ENCODE measurements at regions not wholly inside any gene's neighbourhood (a gene's known extent, or its start where the extent isn't known, plus 50 kb on each side); places are given as distances from the start of the nearest gene placed in this dataset.

GRCh38 chr18:30113454-30113853, 929.1 kb downstream of the DSC3 start:
- Histone ChIP-seq H3K4ac (ENCODE audit: low read depth, low read length) (no peak overlapping the region), H3K14ac (ENCODE audit: insufficient read depth, low read length) (no peak overlapping the region), H3K4me2 (ENCODE audit: insufficient read depth, insufficient read length, low read length) (no peak overlapping the region), H3K79me1 (ENCODE audit: insufficient read depth, low read depth, low read length, poor library complexity, severe bottlenecking) (no peaks in the 10 kb centered on the region), H3K9ac (ENCODE audit: extremely low read depth, insufficient read length, low read length) (no peak overlapping the region), H4K5ac (ENCODE audit: insufficient read length, low read depth, low read length) (no peak overlapping the region), H4K91ac (ENCODE audit: insufficient read length, low read depth, low read length) (no peak overlapping the region), H4K8ac (replicated peaks; ENCODE audit: insufficient read length, low read depth, low read length) (no peak overlapping the region), H4K20me1 (ENCODE audit: control insufficient read depth, insufficient read depth, insufficient read length) (no peaks in the 10 kb centered on the region), H3K23ac (ENCODE audit: insufficient read length, low read depth, low read length) (no peak overlapping the region), H3T11ph (ENCODE audit: low read length) (no peak overlapping the region), H2BK15ac (ENCODE audit: low read depth, low read length) (no peak overlapping the region), H3K27ac (ENCODE audit: insufficient read length, low read depth, low read length) (no peak overlapping the region), H3K18ac (ENCODE audit: insufficient read length, low read depth, low read length) (no peak overlapping the region), H3K9me3 (ENCODE audit: control insufficient read depth, low read depth, low read length) (no peaks in the 10 kb centered on the region), H2AK5ac (ENCODE audit: insufficient read length, low read length) (no peak overlapping the region), H3K4me1 (ENCODE audit: insufficient read depth, low read length) (no peaks in the 10 kb centered on the region), H2AFZ (ENCODE audit: low read length) (no peak overlapping the region), H3K79me2 (ENCODE audit: insufficient read depth, low read length) (no peaks in the 10 kb centered on the region), H3K23me2 (ENCODE audit: insufficient read length, low read depth, low read length, poor library complexity, severe bottlenecking) (no peaks in the 10 kb centered on the region), H2BK120ac (ENCODE audit: low read depth, low read length, poor library complexity, severe bottlenecking) (no peak overlapping the region), H2BK5ac (ENCODE audit: insufficient read length, low read length) (no peak overlapping the region), H2BK12ac (ENCODE audit: insufficient read length, low read depth, low read length) (no peak overlapping the region), H3K27me3 (ENCODE audit: insufficient read depth, low read length) (no peaks in the 10 kb centered on the region), H2BK20ac (ENCODE audit: low read depth, low read length, poor library complexity, severe bottlenecking) (no peak overlapping the region), H3K56ac (ENCODE audit: insufficient read length, low read depth, low read length) (no peak overlapping the region)
- DNase-seq: no peak
- Mint-ChIP-seq H3K4me1 (no peaks in the 10 kb centered on the region), H3K4me3 (no peak overlapping the region), H3K9me3 (peaks cover 0 to under 1% of the 10 kb centered on the region in 2 experiments; a peak in 2 of 5 replicates), H3K27ac (no peak overlapping the region), H3K36me3 (ENCODE audit: insufficient read depth in 1 of 3, low read depth in 3 of 3) (no peaks in the 10 kb centered on the region), H3K27me3 (ENCODE audit: low read depth) (no peaks in the 10 kb centered on the region)
- no peak for TF ChIP-seq CTCF (conservative IDR thresholded peaks at IDR 0.05)
